Panc1 (cell line): ENCODE measurements at regions not wholly inside any gene's neighbourhood (a gene's known extent, or its start where the extent isn't known, plus 50 kb on each side); places are given as distances from the start of the nearest gene placed in this dataset.

Experiments used
- ATAC-seq: fragments of 200-7000 bp; cut with Tn5 transposase; 2 replicates; pipeline ENCODE4 v1.9.1; 2020; ENCODE audit warnings: mild to moderate bottlenecking, moderate library complexity
- BruUV-seq: library from RNA; stranded (reverse); fragments of 400-500 nt; replicated peaks from 2 replicates; lab custom pipeline; 2021; lab: Mats Ljungman, UMichigan
- CTCF ChIA-PET: fragments of 300-600 bp; sonication (Branson Sonifier 250); formaldehyde crosslinking; loops from one replicate; lab custom pipeline; 2022; ENCODE audit warnings: antibody characterized with exemption; lab: Charles Lee
- POLR2A ChIA-PET: fragments of 300-600 bp; sonication (Branson Sonifier 250); formaldehyde crosslinking; loops from one replicate; lab custom pipeline; 2022; ENCODE audit warnings: antibody characterized with exemption; lab: Charles Lee
- DNase-seq: peaks from one replicate; pipeline ENCODE4 v3.0.0-alpha.2; 2010; ENCODE audit warnings: low read depth, low spot score
- H3K27ac ChIP-seq: 2 replicates; pipeline ENCODE4 v1.5.1; 2011; ENCODE audit warnings: mild to moderate bottlenecking, low read length, inconsistent platforms
- H3K27me3 ChIP-seq: fragments of 200-500 bp; sonication (Bioruptor generic); 2 replicates; pipeline ENCODE4 v1.6.0; 2014; ENCODE audit warnings: low read length, inconsistent platforms; ENCODE audit not compliant: control insufficient read depth, insufficient read depth
- H3K36me3 ChIP-seq: fragments of 200-500 bp; sonication (Bioruptor generic); 2 replicates; pipeline ENCODE4 v1.5.1; 2014; ENCODE audit warnings: inconsistent platforms, mild to moderate bottlenecking, low read length, moderate library complexity; ENCODE audit not compliant: control insufficient read depth, insufficient read depth
- H3K4me1 ChIP-seq: 2 replicates; pipeline ENCODE4 v1.5.1; 2011; ENCODE audit warnings: inconsistent platforms, mild to moderate bottlenecking, low read length, moderate library complexity; ENCODE audit not compliant: control insufficient read depth, insufficient read depth
- H3K4me3 ChIP-seq, 2 experiments: 2 replicates each; pipeline ENCODE4 v1.5.1; 2011 to 2012; ENCODE audit warnings: low read depth in 2 of 2, low read length in 2 of 2, mild to moderate bottlenecking in 2 of 2, inconsistent platforms in 1 of 2, moderate library complexity in 1 of 2
- H3K9me3 ChIP-seq: fragments of 200-500 bp; sonication (Bioruptor generic); 2 replicates; pipeline ENCODE4 v1.5.1; 2014; ENCODE audit warnings: low read depth, mild to moderate bottlenecking, inconsistent platforms, low read length, moderate library complexity; ENCODE audit not compliant: control insufficient read depth, insufficient read depth
- POLR2AphosphoS5 ChIP-seq: IDR thresholded peaks from 2 replicates; pipeline ENCODE4 v1.6.1; 2012; ENCODE audit warnings: mild to moderate bottlenecking, low read depth, low read length, moderate library complexity
- SIN3A ChIP-seq: IDR thresholded peaks from 2 replicates; pipeline ENCODE4 v1.6.1; 2012; ENCODE audit warnings: low read depth, mild to moderate bottlenecking, low read length, moderate library complexity, borderline replicate concordance; ENCODE audit not compliant: insufficient read depth
- TCF7L2 ChIP-seq: IDR thresholded peaks from 2 replicates; pipeline ENCODE4 v1.6.1; 2011; ENCODE audit warnings: mild to moderate bottlenecking, low read depth, low read length, inconsistent platforms
- in situ Hi-C: cut with HindIII; loops from 2 replicates; pipeline ENCODE4 v1.10.0; 2016; ENCODE audit warnings: low sequenced_read_pairs, low pct_unique_long_range_greater_than_20kb
- intact Hi-C: fragments of 100-400 bp; cut with micrococcal nuclease; formaldehyde crosslinking; loops from one replicate; pipeline ENCODE4 v1.10.0; 2022; ENCODE audit not compliant: unreplicated experiment
- TF ChIP-seq, protein P1 (sequence below), 2 experiments: IDR thresholded peaks; 2 replicates each; pipeline ENCODE4 v1.6.1; 2011 to 2012; ENCODE audit warnings: low read depth in 2 of 2, control low read depth in 1 of 2, low read length in 1 of 2, mild to moderate bottlenecking in 1 of 2, moderate library complexity in 1 of 2; ENCODE audit not compliant: insufficient read depth in 1 of 2
- TF ChIP-seq, protein P2 (sequence below): fragments of 450-650 bp; IDR thresholded peaks from 2 replicates; pipeline ENCODE4 v1.5.1; 2017; ENCODE audit warnings: mild to moderate bottlenecking

DNA sequence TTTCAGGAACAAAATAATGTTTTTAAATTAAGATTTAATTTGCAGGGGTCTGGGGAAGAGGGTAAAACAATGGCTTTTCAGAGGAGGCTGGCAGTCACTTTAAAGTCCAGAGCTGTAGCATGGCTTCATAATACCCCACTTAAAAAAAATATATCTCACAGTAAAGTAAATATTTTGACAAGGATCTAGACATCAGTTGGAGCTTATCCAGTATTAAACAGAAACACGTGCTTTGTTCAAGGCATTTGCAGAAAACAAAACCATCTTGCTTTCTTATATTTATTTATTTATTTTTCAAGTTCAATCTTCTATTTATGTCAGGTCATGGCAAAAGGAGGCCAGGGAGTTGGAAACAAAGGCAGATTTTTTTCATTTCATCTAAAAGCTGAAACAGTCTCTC, 53.3 kb upstream of the PRL start:
- ChIA-PET POLR2A (no interaction called here), CTCF (no interaction called here)
- TF ChIP-seq, protein P1, sequence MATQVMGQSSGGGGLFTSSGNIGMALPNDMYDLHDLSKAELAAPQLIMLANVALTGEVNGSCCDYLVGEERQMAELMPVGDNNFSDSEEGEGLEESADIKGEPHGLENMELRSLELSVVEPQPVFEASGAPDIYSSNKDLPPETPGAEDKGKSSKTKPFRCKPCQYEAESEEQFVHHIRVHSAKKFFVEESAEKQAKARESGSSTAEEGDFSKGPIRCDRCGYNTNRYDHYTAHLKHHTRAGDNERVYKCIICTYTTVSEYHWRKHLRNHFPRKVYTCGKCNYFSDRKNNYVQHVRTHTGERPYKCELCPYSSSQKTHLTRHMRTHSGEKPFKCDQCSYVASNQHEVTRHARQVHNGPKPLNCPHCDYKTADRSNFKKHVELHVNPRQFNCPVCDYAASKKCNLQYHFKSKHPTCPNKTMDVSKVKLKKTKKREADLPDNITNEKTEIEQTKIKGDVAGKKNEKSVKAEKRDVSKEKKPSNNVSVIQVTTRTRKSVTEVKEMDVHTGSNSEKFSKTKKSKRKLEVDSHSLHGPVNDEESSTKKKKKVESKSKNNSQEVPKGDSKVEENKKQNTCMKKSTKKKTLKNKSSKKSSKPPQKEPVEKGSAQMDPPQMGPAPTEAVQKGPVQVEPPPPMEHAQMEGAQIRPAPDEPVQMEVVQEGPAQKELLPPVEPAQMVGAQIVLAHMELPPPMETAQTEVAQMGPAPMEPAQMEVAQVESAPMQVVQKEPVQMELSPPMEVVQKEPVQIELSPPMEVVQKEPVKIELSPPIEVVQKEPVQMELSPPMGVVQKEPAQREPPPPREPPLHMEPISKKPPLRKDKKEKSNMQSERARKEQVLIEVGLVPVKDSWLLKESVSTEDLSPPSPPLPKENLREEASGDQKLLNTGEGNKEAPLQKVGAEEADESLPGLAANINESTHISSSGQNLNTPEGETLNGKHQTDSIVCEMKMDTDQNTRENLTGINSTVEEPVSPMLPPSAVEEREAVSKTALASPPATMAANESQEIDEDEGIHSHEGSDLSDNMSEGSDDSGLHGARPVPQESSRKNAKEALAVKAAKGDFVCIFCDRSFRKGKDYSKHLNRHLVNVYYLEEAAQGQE (IDR thresholded peaks at IDR 0.05; ENCODE audit: insufficient read depth in 1 of 2, low read depth in 2 of 2, low read length in 1 of 2) = no peak
- no peak for TF ChIP-seq TCF7L2
- TF ChIP-seq, protein P2, sequence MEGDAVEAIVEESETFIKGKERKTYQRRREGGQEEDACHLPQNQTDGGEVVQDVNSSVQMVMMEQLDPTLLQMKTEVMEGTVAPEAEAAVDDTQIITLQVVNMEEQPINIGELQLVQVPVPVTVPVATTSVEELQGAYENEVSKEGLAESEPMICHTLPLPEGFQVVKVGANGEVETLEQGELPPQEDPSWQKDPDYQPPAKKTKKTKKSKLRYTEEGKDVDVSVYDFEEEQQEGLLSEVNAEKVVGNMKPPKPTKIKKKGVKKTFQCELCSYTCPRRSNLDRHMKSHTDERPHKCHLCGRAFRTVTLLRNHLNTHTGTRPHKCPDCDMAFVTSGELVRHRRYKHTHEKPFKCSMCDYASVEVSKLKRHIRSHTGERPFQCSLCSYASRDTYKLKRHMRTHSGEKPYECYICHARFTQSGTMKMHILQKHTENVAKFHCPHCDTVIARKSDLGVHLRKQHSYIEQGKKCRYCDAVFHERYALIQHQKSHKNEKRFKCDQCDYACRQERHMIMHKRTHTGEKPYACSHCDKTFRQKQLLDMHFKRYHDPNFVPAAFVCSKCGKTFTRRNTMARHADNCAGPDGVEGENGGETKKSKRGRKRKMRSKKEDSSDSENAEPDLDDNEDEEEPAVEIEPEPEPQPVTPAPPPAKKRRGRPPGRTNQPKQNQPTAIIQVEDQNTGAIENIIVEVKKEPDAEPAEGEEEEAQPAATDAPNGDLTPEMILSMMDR = no peak
- TF ChIP-seq SIN3A = no peak
- TF ChIP-seq POLR2AphosphoS5 = no peak
- DNase-seq = no peak
- Histone ChIP-seq H3K27ac (no peak overlapping the region), H3K4me1 (no peaks in the 10 kb centered on the region), H3K36me3 (no peaks in the 10 kb centered on the region), H3K9me3 (no peaks in the 10 kb centered on the region), H3K27me3 (no peaks in the 10 kb centered on the region), H3K4me3 (no peak overlapping the region)
- BruUV-seq = no TSS peak
- ATAC-seq = no peak
- intact Hi-C loops = no loop called here
- in situ Hi-C loops = no loop called here

DNA sequence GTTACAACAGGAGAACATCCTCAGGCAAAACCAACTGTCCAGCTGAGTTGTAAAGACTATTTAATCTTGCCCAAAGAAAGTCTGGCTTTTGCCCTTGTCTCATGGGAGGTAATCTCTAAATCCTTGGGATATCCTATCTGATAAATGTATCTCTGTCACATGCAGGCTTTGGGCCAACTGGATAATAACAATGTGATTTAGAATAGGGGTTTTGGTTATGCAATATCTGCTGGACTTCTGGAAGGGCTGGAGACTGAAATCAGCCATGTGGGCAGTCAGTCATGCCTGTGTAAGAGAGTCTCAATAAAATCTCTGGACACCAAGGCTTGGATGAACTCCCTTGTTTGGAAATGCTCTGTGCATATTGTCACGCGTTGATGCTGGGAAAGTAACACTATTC, 56.3 kb upstream of the PRL start:
- Histone ChIP-seq H3K36me3 (no peaks in the 10 kb centered on the region), H3K27me3 (no peaks in the 10 kb centered on the region), H3K4me3 (no peak overlapping the region), H3K27ac (no peak overlapping the region), H3K4me1 (no peaks in the 10 kb centered on the region), H3K9me3 (no peaks in the 10 kb centered on the region)
- in situ Hi-C loops = no loop called here
- no peak for DNase-seq
- POLR2A ChIA-PET = no interaction called here
- no TSS peak for BruUV-seq
- CTCF ChIA-PET = no interaction called here
- no peak for ATAC-seq
- intact Hi-C loops = no loop called here
- no peak for TF ChIP-seq SIN3A
- TF ChIP-seq, protein P2 = no peak
- TF ChIP-seq TCF7L2 = no peak
- TF ChIP-seq POLR2AphosphoS5 = no peak
- TF ChIP-seq, protein P1 (IDR thresholded peaks at IDR 0.05; ENCODE audit: insufficient read depth in 1 of 2, low read depth in 2 of 2, low read length in 1 of 2) = no peak
